CMK (cell line): ENCODE measurements at regions not wholly inside any gene's neighbourhood (a gene's known extent, or its start where the extent isn't known, plus 50 kb on each side); places are given as distances from the start of the nearest gene placed in this dataset.
"Not testable (repeated sequence)": the region's sequence is repeated elsewhere in the genome, so short reads cannot be mapped to it uniquely, and the experiment has no call there.

Source experiments
- DNase-seq: peaks from one replicate; pipeline ENCODE4 v3.0.0-alpha.2; 2010; ENCODE audit warnings: low read depth

DNA sequence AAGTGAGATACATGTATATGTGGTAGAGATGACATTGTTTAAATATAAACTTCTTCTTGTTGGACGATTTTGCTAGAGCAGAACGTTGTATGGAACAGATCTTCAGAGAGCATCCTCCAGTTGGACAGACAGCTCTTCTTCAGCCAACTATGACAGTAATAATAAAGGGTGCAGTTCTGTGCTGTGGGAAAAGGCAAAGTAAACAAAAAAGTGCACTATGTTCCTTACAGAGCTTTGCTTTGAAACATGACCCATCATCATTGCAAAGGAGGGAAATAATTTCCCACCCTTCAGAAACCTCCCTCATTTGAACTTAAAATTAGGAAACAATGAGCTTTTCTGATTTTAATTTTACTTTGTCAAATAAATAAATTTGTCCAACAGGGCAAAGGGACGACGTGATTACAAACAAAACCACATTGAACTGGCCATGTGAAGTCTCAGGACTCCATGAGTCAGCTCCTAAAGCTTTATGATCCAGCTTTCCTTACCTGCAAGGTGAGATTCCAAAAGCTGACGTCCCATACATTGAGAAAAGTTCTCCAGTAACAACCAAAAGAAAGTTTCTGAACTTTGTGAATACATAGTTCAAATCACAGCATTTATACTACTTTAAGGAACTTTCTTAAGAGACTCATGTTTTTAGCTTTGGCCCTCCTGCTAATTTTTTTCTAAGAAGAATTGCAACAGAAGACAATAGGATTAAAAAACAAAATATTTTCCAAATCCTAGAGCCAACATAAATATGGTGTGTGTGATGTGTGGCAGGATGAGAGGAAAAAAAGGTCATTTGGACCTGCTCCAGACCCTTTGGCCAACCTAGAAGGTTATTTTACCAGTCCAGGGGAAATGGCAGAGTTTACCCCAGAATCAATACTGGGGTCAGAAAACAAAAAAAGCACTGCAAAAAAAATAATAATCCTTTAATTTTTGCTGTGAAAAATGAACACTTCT is 565.4 kb upstream of the NRP1 start:
- DNase-seq: no peak

DNA sequence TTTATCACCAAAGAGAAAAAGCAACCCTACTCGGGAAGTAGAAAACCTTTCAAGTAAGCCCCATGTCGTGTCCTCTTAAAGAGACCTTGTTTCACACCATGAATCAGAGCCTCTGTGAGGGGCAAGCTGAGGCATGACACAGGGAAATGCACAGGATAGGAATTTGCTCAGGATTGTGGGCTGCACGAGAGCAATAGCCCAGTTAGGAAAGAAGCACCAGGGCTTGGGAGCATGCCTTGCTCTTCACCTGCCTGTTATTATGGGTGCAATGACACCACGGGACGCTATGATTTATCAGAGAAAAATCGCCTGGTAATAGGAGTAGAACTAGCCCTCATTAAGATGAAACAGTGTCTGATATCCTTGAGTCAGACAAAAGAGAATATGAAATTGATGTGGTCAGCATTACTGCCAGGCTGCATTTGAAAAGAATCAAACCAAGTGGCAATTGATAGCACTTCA is 562.9 kb upstream of the NRP1 start:
- DNase-seq: no peak

- DNase-seq: no peak
Measured at GRCh38 chr10:33893506-33893905, 559.0 kb upstream of the NRP1 start.

DNA sequence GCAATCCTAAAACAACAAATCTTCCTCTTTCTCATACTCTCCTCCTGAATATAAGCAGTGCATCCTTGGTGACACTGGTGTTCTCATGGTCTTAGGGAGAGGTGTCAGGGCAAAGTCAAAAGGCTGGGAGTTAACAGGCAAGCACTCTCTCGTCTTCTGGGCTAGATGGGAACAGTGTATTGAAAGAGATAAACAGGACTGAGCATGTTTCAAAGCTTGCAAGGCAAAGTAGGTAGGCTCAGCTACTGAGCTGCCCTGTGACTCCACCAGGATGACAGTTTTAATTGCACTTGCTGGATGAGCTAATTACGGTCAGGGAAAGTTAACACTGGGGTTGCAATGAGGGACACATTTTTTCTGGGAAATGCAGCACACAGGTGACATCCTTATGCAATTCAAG is 554.9 kb upstream of the NRP1 start:
- DNase-seq: no peak

DNA sequence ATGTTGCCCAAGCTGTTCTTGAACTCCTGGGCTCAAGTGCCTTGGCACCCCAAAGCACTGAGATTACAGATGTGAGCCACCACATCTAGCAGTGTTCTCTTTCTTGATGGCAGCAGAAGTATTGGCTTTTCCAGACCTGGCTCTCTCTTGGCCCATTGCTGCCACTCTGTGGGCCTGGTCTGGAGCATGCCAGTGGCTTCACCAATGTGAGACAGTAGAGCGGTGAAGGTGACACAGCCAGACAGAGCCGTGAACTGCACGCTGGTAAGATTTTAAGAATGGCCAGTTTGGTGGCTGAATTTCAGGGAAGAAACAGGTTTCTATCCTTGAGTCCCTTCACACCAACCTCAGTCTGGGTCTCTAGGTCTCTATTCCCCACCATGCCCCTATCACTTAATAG is 552.7 kb upstream of the NRP1 start:
- DNase-seq: no peak

- DNase-seq: no peak
Measured at GRCh38 chr10:33886299-33886698, 551.8 kb upstream of the NRP1 start.

DNA sequence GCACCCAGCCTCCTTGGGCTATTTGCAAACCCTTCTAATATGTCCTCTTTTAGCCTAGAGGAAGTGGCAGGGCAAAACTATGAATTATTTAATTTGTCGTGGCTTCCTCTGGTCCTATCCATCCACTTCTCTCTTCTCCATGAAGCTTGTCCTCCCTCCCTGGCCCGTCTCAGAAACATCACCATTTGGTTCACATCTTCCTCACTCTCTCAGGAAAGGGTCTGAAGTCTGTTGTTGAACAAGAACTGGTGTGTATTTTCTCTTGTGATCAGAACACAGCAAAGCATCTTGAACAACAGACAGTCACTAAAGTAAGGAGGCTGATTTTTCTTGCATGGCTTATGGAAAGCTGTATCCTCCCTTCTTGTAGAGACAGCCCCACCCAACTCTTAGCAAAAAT is 550.1 kb upstream of the NRP1 start:
- no peak for DNase-seq

GRCh38 chr10:33883881-33884280 is 549.4 kb upstream of the NRP1 start:
- no peak for DNase-seq

DNA sequence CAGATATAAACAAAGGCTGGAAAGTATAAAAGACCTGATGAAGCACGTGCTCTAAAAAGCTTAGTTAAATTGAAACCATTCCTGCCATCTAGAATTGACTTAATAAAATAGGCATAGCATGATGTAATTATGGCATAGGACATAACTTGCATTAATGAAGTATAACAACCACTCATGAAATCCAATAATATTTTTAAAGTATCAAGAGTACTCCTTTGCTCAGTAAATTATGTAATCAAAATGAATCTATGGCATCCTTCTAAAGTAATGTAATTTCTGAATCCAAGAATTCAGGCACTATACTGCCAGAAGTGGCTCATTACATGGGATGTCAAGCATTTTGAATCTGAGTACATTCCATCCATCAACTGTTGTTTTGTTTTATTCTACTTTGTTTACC is 548.5 kb upstream of the NRP1 start:
- no peak for DNase-seq

DNA sequence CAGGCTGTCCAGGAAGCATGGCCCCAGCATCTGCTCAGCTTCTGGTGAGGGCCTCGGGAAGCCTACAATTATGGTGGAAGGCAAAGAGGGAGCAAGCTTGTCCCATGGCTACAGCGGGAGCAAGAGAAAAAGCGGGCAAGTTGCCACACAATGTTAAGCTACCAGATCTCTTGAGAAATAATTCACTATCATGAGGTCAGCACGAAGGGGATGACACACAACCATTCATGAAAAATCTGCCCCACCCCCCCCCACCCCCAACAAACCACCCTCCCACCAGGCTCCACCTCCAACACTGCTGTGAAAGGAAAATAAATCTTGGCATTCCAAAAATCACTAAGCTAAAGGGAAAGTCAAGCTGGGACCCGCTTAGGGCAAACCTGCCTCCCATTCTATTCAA is 545.8 kb upstream of the NRP1 start:
- no peak for DNase-seq

- DNase-seq: no peak
Measured at GRCh38 chr10:33878238-33878786, 543.8 kb upstream of the NRP1 start.

DNA sequence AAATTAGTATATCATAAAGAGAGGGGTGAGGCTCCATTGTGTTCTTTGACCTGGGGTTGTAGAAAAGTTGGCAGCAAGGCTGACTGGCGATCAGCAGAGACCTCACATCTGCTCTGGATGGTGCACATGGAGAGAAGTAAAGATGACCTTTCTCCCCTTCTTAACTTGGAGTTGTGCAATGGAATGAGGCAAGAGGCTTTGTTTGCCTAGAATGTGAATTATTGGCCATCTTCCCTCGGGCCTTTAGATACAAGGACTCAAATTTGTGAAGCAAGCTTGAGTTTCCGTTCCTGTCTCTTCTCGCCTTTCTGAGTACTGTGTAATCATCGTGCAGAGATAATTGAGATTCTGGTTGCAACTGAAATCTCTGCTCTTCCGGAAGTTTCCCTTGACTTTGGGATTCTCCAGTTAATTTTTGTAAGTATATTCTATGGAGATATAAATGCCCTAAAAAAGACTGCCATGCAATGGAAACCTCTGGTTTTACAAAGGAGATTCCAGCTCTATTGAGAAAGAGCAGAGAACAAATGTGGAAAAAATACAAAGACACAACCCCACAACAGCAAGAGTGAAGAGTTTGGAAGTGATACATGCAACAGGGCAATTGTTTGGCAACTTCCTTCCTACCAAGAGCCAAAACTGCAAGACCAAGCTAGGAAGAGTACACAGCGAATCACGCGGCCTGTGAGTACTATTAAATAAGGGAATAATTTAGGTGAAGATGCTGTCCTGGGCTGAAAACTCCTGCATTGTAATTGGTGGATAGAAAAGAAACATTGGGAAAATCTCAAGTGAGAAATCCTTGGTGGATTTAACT is 542.3 kb upstream of the NRP1 start:
- no peak for DNase-seq

GRCh38 chr10:33875924-33876583 is 541.6 kb upstream of the NRP1 start:
- no peak for DNase-seq

GRCh38 chr10:33871061-33871956 is 536.8 kb upstream of the NRP1 start:
- no peak for DNase-seq

GRCh38 chr10:33869481-33869880 is 535.0 kb upstream of the NRP1 start:
- no peak for DNase-seq

DNA sequence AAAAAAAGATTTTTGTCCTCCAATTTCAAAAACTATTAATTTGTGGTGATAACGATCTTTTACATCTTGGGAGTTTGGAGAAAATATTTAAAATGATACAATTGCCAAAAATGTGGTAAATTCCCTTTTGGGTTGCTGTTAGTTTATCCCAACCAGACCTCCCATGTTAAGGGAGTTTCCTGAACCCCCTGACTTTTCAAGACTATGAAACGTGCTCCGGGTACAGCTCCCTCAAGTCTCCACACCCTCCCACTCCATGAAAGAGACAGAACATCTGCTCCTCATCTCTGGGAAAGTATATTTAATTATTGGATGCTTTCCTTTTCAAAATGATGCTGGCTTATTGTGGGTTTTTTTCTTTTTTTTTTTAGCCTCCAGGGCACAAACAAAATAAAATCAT is 534.6 kb upstream of the NRP1 start:
- no peak for DNase-seq

GRCh38 chr10:33867199-33867789 is 532.8 kb upstream of the NRP1 start:
- not testable (repeated sequence) for DNase-seq

GRCh38 chr10:33863352-33863751 is 528.9 kb upstream of the NRP1 start:
- no peak for DNase-seq

GRCh38 chr10:33862536-33863105 is 528.2 kb upstream of the NRP1 start:
- DNase-seq: no peak

DNA sequence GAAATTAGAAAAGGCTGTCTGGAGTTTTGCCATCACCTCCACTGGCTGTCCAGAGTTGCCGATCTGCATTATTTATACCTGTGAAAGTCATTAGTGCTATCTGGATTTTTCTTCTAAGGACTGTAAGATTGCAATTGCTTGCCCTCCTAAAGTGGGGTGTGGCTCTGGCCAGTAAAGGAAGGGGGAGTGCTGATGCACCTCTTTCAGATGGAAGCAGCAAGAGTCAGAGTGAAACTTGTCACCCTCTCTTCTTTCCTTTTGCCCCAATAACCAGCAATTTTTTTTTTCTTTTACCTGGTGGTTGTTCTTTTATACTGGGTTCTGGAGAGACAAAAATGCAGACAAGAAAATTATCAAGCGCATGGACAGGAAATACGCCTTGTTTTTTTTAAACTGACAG is 527.4 kb upstream of the NRP1 start:
- no peak for DNase-seq
